ENCODE measurements at regions not wholly inside any gene's neighbourhood (a gene's known extent, or its start where the extent isn't known, plus 50 kb on each side); places are given as distances from the start of the nearest gene placed in this dataset.

GRCh38 chr6:6919173-6919572 lies 188.6 kb upstream of the RREB1 start:
- DNase-seq (ENCODE audit: low read depth): no peak

- no peak for DNase-seq (ENCODE audit: low read depth)
These were observed 187.4 kb upstream of the RREB1 start for GRCh38 chr6:6920114-6920986.

GRCh38 chr6:6920987-6921313 lies 186.8 kb upstream of the RREB1 start:
- no peak for DNase-seq (ENCODE audit: low read depth)

- no peak for DNase-seq (ENCODE audit: low read depth)
These were observed 185.6 kb upstream of the RREB1 start for GRCh38 chr6:6922166-6922565.

GRCh38 chr6:6923605-6924004 lies 184.2 kb upstream of the RREB1 start:
- no peak for DNase-seq (ENCODE audit: low read depth)

GRCh38 chr6:6924708-6925107 lies 183.1 kb upstream of the RREB1 start:
- DNase-seq (ENCODE audit: low read depth): no peak

GRCh38 chr6:6925391-6926164 lies 182.2 kb upstream of the RREB1 start:
- DNase-seq (ENCODE audit: low read depth): peak; percentile 35

GRCh38 chr6:6926856-6927255 lies 180.9 kb upstream of the RREB1 start:
- DNase-seq (ENCODE audit: low read depth): no peak

GRCh38 chr6:6927521-6928361 lies 180.0 kb upstream of the RREB1 start:
- no peak for DNase-seq (ENCODE audit: low read depth)

GRCh38 chr6:6930223-6930880 lies 177.4 kb upstream of the RREB1 start:
- DNase-seq (ENCODE audit: low read depth): no peak

- no peak for DNase-seq (ENCODE audit: low read depth)
These were observed 176.4 kb upstream of the RREB1 start for GRCh38 chr6:6931071-6932025.

GRCh38 chr6:6932341-6932740 lies 175.4 kb upstream of the RREB1 start:
- no peak for DNase-seq (ENCODE audit: low read depth)

GRCh38 chr6:6932968-6933367 lies 174.8 kb upstream of the RREB1 start:
- no peak for DNase-seq (ENCODE audit: low read depth)

GRCh38 chr6:6940031-6941025 lies 167.4 kb upstream of the RREB1 start:
- no peak for DNase-seq (ENCODE audit: low read depth)

- DNase-seq (ENCODE audit: low read depth): no peak
These were observed 166.6 kb upstream of the RREB1 start for GRCh38 chr6:6941201-6941600.

- DNase-seq (ENCODE audit: low read depth): no peak
These were observed 165.7 kb upstream of the RREB1 start for GRCh38 chr6:6942091-6942490.

GRCh38 chr6:6942831-6943230 lies 164.9 kb upstream of the RREB1 start:
- no peak for DNase-seq (ENCODE audit: low read depth)

GRCh38 chr6:6943421-6943820 lies 164.3 kb upstream of the RREB1 start:
- DNase-seq (ENCODE audit: low read depth): no peak
